HG02763 (cell line): ENCODE measurements at regions not wholly inside any gene's neighbourhood (a gene's known extent, or its start where the extent isn't known, plus 50 kb on each side); places are given as distances from the start of the nearest gene placed in this dataset.

Source experiments
- ATAC-seq: cut with Tn5 transposase; IDR thresholded peaks from one replicate; pipeline ENCODE4 v1.9.1; 2021; ENCODE audit warnings: mild to moderate bottlenecking, moderate library complexity; ENCODE audit not compliant: unreplicated experiment

DNA sequence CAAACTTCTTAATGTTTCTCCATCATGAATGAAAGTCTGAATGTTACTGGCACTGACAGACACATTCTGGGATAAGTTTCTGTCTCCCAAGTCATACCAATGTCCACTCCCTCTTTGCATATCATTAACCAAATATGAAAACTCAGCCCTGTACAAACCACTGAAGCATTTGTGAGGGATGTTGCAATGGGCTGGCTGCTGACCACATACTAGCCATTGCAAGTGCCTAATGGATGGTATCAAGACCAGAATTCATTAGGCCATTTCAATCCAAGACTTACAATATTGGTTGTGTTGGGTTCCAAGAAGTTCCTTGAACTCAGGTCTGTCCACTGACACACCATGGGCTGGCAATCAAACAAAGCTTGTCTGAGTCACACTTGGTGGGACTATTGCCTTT is 73.8 kb downstream of the CBLN2 start:
- no peak for ATAC-seq

DNA sequence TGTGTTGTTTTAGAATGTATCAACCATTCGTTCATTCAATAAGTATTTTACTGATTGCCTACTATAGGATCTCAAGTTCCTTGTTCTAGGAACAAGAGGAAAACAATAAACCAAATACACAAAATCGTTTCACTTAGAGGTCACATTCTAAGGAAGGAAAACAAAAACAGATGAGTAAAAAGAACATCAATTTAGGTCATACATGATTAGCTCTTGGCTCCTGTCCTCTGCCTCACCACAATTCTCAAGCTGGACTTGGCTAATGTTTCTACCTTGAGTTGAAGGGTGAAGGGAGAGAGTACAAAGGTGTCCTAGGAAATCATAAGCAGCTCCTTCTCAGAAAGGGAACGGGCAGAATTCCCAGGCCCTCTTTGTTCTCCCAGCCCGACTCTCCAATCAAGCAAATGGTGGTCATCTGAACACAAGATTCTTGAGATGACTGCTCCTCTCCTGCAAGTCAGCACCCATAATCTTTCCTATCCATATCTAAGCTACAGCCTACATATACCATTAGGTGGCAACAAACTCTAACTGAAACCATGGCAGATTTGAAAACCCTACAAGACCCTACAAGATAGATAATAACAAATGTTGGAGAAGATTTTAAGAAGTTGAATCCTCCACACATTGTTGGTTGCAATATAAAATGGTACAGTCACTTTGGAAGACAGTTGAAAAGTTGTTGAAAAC is 76.0 kb downstream of the CBLN2 start:
- no peak for ATAC-seq

- no peak for ATAC-seq
Observed at GRCh38 chr18:72460210-72460680, 83.9 kb downstream of the CBLN2 start.

- no peak for ATAC-seq
Observed at GRCh38 chr18:72458271-72458670, 85.9 kb downstream of the CBLN2 start.

GRCh38 chr18:72456802-72457201 is 87.3 kb downstream of the CBLN2 start:
- ATAC-seq = no peak

GRCh38 chr18:72452328-72452727 is 91.8 kb downstream of the CBLN2 start:
- no peak for ATAC-seq

DNA sequence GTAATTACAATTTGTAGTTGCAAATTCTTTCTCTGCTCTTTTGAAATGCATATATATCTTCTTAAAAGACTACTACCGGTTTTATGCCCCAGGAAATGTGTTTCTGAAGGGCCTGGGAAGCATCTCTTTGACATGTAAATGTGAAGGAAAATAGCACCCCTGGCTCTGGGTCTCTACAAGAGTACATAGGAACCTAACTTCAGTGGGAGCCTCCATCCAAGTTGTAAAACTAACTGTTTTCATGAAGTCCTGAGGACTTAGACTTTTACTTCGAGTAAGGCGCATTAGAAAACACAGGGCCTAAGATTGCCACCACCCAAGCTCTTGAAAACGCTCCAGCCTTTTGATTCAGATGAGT is 99.4 kb downstream of the CBLN2 start:
- no peak for ATAC-seq

GRCh38 chr18:72444111-72444797 is 99.9 kb downstream of the CBLN2 start:
- ATAC-seq = no peak

DNA sequence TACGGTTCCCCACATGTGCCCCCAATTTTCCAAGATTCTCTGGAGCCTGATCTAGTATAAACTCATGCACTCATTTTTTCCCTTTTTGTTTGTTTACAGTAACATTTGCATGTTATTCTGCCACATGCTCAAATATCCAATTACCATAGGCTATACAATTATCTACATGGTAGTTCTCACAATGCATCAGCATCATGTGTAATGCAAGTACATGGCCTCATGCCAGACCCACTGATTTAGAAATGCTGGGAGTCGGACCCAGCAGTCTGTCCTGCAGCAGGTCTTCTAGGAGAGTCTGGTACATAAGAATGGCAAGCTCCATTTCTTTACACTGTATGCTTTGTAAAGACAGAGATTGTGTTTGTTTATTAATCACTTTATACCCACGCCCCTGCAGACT is 107.7 kb downstream of the CBLN2 start:
- ATAC-seq = no peak

DNA sequence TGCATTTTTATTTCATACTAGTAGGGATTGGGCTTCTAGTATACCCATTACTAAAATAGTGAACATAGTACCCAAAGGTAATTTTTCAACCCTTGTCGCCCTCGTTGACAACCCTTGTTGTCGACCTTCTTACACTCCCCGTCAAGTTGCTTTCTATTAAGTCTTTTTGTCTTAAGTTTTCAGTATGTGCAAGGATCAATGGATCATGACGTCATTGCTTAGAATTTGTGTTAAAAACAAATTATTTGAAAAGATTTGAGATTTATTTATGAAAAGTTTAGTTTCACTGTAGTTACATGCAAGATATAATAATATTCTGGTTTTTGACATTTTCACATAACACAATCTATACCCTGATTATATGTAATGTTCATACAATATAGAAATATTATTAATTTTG is 110.4 kb downstream of the CBLN2 start:
- ATAC-seq = no peak

- no peak for ATAC-seq
Observed at GRCh38 chr18:72427721-72428120, 116.4 kb downstream of the CBLN2 start.

- no peak for ATAC-seq
Observed at GRCh38 chr18:72419914-72420313, 124.2 kb downstream of the CBLN2 start.

DNA sequence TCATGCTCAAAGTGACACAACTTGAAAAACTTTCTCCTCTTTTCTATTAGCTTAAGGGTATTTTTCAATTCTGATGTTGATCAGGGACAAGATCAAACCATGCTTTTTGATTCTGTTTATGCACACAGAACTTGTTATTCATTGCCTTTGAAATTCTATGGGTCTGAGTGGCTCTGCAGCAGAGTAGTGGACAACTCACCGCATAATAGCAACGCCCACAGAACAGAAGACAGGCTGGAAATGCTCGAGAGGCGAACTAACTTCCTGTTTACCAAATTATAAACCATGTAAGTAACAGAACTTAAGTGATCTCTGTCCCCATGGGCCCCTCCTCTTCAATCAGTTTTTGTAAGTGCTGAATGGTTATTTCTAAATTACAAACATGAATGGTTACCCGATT is 131.2 kb downstream of the CBLN2 start:
- no peak for ATAC-seq

GRCh38 chr18:72411261-72411660 is 132.9 kb downstream of the CBLN2 start:
- ATAC-seq = no peak

- ATAC-seq = no peak
Observed at GRCh38 chr18:72410399-72410798, 133.7 kb downstream of the CBLN2 start.

- no peak for ATAC-seq
Observed at GRCh38 chr18:72409903-72410302, 134.2 kb downstream of the CBLN2 start.

DNA sequence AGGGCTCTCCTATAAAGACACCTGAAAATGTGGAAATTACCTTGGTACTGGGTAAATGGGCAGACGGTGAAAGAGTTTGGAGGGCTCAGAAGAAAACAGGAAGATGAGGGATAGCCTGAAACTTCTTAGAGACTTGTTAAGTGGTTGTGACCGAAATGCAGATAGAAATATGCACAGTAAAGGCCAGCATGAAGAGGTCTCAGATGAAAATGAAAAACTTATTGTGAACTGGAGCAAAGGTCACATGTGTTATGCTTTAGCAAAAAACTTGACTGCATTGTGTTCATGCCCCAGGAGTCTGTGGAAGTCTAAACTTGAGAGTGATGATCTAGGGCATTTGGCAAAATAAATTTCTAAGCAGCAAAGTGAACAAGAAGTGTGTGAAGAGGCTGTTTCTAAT is 137.1 kb downstream of the CBLN2 start:
- ATAC-seq = no peak

- no peak for ATAC-seq
Observed at GRCh38 chr18:72391951-72392350, 152.2 kb downstream of the CBLN2 start.

GRCh38 chr18:72391427-72391826 is 152.7 kb downstream of the CBLN2 start:
- no peak for ATAC-seq

GRCh38 chr18:72378016-72378415 is 166.1 kb downstream of the CBLN2 start:
- no peak for ATAC-seq

- no peak for ATAC-seq
Observed at GRCh38 chr18:72376256-72376655, 167.9 kb downstream of the CBLN2 start.

- ATAC-seq = no peak
Observed at GRCh38 chr18:72375618-72376017, 168.5 kb downstream of the CBLN2 start.

- no peak for ATAC-seq
Observed at GRCh38 chr18:72372076-72372475, 172.1 kb downstream of the CBLN2 start.
